ELF-1 (cell line): ENCODE measurements at regions not wholly inside any gene's neighbourhood (a gene's known extent, or its start where the extent isn't known, plus 50 kb on each side); places are given as distances from the start of the nearest gene placed in this dataset.
A peak's percentile ranks its signal among the peaks of the same experiment; 100 is the strongest.

Source experiments
- DNase-seq: peaks from one replicate; pipeline ENCODE4 v3.0.0-alpha.2; 2016; ENCODE audit warnings: low read depth, low spot score

DNA sequence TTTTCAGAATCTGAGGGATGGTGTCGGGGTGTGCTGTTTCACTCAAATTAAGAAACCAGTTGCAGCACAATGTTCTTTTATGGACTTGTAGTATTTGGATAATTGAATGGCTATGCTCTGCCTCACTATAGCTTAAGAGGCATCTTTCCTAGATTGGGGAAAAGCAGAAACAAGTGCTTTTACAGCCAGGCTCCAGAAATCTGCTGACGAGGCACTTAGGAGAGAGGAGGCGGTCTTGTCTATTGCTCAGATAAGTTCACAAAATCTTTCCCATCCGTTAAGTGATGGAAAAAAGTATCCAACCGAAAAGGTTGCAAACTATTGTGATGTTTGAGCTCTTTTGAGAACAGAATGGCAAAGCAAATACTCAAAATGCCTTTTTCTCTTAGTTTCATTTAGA is 336.1 kb upstream of the RARB start:
- DNase-seq: no peak

DNA sequence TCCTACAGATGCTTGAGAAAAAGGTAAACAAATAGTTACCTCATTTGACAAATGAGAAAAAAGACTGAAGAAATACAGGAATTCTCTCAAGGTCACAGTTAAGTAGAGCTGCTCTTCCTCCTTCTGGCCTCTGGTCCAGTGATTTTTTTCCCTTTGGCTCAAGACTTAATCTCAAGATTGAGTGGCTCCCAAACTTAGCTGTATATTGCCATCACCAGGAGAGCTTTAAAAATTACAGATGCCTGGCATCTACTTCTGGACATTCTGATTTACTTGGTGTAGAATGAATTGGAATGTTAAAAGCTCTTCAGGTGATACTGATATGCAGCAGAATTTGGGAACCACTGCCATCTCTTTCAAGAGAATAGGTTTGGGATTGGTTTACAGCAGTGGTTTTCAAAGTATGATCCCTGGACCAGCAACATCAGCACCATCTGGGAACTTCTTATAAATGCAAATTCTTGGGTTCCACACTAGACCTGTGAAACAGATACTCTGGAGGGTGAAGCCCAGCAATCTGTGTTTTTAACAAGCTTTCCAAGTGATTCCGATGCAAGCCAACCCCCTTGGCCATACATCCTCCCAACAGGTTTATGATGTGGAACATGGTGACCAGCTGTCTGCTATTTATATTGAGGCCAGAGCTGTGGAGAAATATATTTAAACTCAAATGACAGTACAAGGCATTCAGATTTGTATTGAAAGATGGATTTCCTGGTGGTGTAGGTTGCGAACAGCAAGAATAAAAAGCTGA is 333.0 kb upstream of the RARB start:
- no peak for DNase-seq

DNA sequence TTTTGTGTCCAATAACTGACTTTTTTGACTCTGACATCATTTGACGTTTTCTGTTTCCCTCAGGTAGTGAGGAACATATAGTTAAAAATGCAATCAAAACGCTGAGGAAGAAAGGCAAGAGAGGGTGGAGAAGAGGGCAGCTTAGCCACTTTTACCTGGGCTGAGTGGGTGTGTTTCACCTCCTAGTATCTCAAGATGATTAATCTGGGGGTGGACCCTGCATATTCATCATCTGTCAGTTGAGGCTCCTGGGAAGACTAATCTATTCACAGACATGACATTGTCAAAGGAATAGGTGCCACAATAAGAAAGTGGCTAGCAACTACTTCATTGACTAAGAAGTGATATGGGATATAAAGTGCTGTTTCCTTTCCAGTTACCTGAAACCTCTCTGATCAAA is 331.5 kb upstream of the RARB start:
- DNase-seq: no peak

DNA sequence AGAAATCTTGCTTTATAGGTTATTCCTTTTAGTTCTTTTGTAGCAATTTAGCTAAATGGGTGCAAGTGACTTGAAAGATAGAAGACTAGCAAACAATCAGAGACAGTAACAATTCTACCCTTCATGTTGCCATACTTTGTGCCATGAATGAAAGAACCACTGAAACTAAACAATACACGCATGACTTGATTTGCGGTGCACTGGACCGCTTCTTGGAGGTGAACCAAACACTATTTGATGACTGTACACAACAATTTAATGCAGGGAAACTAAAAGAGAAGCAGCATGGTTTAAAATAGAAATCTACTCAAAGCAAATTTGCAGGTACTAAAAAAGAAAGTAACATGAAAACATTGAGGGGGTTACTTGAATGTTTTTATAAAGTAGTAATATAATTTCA is 331.0 kb upstream of the RARB start:
- DNase-seq: no peak

DNA sequence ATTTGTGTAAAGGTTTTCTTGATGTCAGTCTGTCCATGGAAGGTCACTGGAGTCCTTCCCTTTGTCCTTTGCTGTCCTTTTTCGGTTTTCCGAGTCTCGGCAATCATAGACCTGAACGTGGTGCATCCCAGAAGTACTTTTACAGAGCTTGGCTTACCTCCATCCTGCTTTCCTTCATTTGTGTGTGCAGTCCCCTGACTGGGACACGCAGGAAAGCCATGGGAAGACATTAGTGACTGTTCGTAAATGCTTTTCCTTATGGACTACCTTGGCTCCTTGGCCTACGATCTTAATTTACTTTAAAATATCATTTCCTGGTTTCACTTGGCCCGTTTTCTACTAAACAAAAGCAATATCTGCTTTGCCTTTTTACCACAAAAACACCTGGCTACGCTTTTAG is 328.4 kb upstream of the RARB start:
- no peak for DNase-seq

DNA sequence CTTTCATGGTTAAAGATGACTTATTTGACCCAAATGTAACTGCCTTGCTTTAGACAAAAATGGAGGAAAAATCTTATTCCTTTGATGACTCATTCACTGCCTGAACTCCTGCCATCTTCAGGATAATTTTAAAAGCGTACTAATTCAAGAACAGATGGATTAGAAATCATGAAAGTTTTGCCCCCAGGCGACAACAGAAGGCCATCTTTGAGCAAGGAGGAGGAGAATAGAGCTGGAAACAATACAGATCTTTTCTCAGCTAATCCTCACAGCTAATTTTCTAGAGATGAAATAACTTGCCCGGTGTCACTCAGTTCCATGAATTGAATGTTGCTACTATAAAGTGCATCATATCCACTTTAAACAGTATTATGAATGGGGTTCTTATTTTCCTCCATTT is 324.7 kb upstream of the RARB start:
- no peak for DNase-seq

DNA sequence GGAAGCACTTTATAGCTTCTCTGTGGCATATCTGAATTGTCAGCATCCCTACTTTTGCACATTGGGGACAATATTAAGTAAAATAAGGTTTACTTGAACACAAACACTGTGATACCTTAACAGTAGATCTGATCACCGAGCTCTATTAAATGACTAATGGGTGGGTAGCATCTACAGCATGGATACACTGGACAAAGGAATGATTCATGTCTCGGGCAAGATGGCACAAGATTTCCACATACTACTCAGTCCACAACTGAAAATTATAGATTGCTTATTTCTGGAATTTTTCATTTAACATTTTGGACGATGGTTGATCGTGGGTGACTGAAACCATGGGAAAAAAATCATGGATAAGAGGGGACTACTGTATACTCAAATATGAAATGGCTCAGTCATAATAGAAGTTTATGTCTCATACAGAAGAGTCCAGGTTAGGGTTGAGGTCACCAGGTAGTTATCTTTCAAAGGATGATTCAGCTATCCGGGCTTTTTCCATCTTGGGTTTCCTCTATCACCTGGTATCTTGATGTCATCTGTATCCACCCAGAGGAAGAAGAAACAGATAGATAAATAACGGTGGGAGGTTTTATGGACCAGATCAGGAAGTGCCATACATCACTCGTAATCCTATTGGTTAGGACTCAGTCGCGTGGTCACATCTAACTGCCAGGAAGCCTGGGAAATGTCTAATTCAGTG is 320.0 kb upstream of the RARB start:
- no peak for DNase-seq

DNA sequence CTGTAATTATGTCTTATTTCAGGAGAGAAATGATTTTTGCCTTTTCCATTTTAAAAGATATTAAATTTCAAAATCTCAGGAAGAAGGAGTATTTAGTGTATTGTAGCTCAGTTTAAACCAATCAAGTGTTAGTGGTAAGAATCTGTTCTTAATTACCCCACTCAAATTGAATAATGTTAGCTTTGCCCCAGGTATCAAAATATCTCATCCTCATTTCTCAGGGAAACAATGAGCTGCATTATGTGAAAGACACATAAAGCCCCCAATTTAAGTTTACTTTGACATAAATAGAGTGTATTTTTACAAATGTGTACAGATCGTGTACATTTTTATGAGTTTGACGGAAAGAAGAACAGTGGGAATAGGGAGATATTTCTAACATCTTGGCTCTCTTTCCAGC is 317.4 kb upstream of the RARB start:
- DNase-seq: no peak

DNA sequence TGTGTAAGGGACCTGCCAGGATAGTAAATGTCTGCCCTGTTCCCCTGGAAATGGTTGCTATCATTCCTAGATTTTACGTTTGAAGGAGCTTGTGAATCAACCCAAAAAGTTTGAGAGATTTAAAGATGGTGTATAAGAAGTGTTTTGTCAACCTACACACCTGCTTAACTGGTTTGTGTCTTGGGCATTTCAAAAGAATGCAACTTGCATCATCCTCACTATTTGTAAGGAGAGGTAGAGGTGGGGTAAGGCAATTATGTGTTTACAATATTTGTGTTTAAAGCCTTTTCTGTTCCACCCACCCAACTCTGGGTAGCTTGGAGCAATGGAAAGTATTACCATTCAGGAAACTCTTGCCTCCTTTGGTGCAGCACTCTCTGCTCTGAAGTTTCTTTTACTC is 314.2 kb upstream of the RARB start:
- no peak for DNase-seq

DNA sequence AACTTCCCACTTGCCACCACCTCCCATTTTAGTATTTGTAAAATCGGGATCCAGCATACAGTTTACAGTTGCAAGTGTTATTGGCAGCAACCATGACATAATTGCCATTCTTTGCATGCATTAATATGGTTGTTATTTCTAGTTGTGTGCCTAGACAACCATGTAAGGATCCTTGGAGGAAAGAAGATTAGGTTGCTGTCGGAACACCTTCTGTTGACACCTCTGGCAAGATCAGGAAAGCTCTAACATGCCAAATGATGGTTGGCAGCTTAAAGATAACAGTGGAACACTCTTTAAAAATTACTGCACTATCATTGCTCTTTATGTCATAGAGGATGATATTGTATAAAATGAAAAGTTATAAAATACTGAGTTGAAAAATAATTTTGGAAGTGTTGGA is 313.5 kb upstream of the RARB start:
- no peak for DNase-seq

DNA sequence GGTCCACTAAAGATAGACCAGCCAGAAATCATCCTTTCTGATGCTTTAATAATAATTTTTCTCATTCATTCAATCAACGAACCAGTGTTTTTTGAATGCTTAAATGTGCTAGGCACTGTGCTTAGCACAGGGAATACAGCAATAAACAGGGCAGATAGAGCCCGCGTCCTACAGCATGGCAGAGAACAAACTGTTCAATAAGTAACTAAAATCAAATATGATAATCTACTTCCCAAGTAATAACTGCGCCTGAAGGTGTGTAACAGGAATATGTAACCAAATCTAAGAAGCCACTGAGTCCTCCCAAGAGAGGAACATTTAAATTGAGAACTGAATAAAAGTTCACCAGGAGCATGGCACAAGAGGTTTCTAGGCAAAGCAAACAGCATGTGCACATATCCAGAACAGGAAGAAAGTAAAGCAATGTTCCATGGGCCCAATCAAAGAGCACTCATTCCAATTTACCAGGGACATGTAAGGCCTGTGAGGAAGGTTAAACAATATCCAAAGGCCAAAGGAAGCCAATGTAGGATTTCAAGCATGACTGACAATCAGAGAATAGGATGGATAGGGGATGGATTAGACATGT is 311.0 kb upstream of the RARB start:
- DNase-seq: no peak

DNA sequence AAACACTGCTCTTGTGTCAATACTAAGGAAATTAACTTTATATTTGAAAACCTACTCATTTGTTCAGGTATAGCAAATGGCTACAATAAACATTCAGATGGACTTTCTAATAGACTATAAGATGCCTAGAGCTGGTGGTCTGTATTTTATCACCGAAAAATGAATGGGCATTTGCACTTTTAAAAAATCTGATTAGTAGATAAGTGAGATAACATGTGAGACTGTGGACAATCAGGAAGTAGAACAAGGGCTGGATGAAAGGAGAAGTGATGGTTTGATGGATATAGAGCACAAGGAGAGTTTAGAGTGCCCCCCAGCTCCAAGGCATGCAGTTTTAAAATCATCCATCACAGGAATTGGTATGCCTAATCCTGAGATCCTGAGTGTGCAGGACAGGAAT is 308.4 kb upstream of the RARB start:
- no peak for DNase-seq

DNA sequence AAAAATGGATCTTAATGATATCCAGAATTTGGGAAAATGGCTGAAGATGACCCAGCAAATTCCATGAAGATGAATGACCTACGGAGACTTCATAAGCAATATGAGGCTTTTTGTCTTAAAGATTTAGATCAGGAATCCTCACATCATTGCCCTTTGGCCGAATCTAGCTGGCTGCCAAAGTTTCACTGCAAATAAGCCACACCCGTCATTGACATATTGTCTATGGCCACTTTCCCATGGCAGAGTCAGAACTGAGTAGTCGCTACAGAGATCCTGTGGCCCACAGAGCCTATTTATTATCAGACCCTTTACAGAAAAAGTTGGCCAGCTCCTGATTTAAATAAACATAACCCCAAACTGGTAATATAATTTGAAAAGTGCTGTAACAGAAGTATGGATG is 307.4 kb upstream of the RARB start:
- no peak for DNase-seq

DNA sequence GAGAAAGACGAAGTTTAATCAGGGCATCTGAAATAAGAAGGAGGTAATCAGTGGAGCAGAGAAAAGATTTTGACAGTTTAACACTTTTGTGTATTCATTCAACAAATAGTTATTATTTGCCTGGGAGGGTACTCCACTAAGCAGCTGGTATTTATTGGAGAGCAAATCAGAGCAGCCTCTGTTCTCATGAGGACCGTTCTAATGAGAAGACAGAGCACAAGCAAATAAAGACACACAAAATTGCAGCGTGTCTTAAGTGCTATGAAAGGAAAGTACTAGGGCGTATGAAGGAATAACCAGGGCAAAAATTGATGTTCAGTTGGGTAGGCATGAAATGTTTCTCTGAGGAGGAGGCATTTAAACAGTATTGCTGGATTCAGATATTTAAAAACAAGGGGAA is 302.9 kb upstream of the RARB start:
- no peak for DNase-seq

DNA sequence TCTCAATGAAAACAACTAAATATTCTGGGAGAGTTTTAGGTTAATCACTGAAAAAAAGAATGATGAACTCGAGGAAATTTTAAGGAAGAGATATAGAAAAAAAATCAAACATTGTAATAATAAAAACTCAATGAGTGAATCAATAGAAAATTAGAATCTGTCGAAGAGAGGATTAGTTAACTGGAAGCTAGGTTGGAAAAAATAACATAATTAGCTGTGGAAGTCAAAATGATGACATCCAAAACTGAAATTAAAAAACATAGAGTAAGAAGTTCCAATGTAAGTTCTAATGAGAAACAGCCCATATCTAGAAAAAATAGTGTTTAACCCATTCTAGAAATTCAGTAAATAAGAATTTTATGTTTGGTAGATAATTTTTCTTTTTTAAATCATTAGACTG is 299.3 kb upstream of the RARB start:
- DNase-seq: no peak

DNA sequence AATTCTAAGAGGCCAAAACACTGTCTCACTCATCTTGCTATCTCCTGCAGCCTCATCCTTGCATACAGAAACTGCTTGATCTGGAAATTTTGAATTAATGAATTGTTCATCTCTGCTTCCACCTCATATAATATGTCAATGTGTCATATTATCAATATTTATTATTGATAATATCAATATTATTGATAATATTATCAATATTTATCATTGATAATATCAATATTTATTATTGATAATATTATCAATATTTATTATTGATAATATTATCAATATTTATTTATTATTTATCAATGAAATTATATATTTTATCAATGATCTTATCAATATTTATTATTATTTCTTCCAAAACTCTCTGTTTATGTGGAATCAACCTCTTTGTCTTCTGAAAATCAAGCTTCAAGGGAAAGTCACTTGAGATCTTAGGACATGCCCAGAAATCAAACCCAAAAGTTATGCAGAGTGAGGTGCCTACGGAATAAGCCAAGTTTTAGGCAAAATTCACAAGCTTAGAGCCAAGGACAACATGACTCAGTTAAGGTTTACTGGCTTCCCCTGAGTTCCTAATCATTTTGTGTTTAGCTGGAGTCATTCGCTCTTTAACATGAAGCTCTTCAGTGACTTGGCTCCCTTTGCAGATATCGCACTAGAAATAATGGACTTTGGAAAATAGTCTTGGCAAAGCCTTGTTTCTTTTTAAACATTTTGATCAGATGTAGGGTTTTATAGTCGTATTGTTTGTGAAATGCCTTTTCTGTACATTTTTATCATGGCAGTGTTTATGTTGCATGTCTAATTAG is 297.1 kb upstream of the RARB start:
- no peak for DNase-seq

DNA sequence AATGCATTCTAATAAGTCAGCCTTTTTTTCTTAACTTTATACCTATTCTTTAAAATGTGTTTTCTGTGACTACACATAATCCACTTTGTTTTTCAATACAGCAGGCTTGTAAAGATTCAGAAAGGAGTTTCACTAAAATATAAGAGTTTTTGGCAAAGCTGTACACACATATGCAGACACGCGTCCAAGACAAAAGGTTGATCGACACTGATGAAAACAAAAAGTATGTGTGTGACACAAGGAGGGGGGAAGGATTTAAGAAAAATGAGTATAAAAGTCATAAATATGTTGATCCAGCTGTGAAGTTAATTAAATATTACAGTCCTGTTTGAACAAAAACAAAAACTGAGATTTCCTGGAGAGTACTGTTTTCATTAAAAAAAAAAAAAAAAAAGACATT is 294.5 kb upstream of the RARB start:
- no peak for DNase-seq

DNA sequence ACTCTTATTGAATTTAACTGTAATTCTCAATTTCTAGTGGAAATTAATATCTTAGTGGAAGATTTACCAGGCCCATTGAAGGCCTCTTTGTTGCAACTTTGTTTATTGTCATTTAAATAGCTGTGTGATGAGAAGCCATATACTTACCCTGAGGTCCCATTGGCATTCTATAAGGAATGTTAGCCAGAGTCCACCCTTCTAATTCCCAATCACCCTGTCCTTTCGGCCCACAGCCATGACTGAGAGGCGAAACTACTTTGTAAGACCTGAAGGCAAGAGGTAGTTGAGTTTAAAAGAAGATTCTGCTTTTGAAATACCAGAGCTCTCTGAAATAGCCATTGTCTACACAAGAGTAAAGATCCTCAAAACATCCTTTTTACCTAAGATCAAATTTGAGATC is 290.5 kb upstream of the RARB start:
- DNase-seq: peak; percentile 31

DNA sequence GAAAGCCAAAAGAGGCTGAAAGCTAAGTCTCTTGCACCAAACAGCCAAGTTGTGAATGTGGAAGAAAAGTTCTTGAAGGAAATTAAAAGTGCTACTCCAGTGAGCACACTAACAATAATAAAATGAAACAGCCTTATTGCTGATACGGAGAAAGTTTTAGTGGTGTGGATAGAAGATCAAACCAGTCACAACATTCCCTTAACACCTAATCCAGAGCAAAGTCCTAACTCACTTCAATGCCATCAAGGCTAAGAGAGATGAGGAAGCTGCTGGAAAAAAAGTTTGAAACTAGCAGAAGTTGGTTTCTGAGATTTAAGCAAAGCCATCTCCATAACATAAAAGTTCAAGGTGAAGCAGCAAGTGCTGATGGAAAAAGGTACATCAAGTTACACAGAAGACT is 288.8 kb upstream of the RARB start:
- no peak for DNase-seq

DNA sequence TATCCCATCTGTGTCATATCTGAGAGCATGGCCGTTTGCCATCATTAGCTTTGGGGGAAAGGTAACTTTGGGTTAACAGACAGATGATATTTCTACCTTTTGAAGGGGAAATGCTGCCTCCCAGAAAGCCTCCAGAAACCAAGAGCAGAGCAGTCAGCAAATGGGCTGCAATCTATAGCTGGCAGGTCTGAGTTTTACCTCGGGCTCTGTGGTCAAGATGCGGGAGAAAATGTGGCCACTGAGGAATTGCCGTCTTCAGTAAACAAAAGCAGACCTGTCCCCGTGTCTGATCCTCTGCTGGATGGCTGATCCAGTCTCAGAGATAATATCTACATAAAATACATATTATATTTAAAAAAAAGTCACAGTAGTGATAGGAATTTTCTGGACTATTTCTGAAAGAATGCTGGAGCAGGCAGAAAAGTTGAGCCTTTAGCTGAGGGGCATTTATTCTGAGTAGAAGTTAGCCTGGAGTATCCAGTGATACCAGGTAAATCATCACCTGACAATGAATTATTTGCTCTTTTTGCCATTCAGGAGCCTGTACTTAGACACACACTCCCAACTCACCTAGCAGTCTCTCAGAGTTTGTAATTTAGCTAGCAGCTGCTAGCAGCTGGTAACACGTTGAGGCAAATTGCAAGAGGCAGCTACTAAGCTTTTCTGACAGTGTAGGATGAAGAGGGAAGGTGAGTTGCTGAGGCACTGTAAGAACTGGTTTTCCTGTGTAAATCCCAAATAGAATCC is 285.3 kb upstream of the RARB start:
- DNase-seq: no peak

DNA sequence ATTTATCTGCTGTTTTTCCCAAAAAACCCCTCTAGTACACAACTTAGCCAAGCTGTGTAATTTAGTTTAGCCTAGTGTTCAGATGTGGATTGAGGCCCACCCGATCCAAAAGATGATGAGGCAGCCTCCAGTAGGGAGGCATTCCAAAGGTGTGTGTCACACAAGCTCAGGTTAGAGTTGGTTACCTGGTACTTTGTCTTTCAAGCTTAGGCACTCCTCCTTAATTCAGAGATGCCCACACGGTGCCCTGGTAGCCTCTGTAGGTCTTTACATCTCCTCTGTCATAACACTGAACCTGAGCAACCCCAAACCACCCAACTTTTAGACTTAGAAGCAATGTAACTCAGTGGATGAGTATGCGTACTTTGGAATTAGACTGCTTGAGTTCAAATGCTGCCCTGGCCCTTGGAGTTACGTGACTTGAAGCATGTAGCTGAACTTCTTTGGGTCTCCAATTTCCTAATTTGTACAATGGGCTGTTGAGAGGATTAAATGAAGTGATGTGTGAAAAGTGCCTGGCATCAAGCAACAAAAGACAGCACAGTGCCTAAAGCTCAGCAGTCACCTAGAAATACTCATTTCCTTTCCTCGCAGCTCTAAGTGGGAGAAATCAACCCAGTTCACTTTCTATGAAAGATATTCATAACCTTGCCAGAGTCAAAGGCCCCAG is 284.6 kb upstream of the RARB start:
- peak; percentile 37 for DNase-seq
